PC-9 (cell line): ENCODE measurements at regions not wholly inside any gene's neighbourhood (a gene's known extent, or its start where the extent isn't known, plus 50 kb on each side); places are given as distances from the start of the nearest gene placed in this dataset.

Source experiments
- CTCF ChIP-seq: fragments of 200-600 bp; sonication (generic); conservative IDR thresholded peaks from 2 replicates; pipeline ENCODE4 v1.6.1; 2017; ENCODE audit warnings: mixed run types, antibody characterized with exemption, mild to moderate bottlenecking, moderate library complexity
- EZH2 ChIP-seq: fragments of 200-600 bp; sonication (generic); IDR thresholded peaks from 2 replicates; pipeline ENCODE4 v1.8.0; 2017; ENCODE audit warnings: antibody characterized with exemption, low read depth

GRCh38 chr16:48089053-48089792 is 66.6 kb downstream of the ABCC12 start:
- TF ChIP-seq CTCF (no peak), EZH2 (no peak)
